ENCODE measurements at regions not wholly inside any gene's neighbourhood (a gene's known extent, or its start where the extent isn't known, plus 50 kb on each side); places are given as distances from the start of the nearest gene placed in this dataset.

- no peak for TF ChIP-seq REST (IDR thresholded peaks at IDR 0.05; ENCODE audit: insufficient read depth in 1 of 2, low read depth in 2 of 2, low read length in 2 of 2)
- no peak for TF ChIP-seq POLR2AphosphoS5 (IDR thresholded peaks at IDR 0.05; ENCODE audit: low read depth, low read length)
- TF ChIP-seq TAF1 (IDR thresholded peaks at IDR 0.05; ENCODE audit: borderline replicate concordance, insufficient read depth, low read length) = no peak
- no peak for TF ChIP-seq SIN3A (IDR thresholded peaks at IDR 0.05; ENCODE audit: borderline replicate concordance, insufficient read depth, low read length)
- no peak for TF ChIP-seq FOXP2 (optimal IDR thresholded peaks at IDR 0.05; ENCODE audit: borderline replicate concordance, extremely low read depth, extremely low read length, insufficient read depth)
Observed at GRCh38 chr2:16404551-16405300, 260.9 kb downstream of the CYRIA start.
